HG02571 (cell line): ENCODE measurements at regions not wholly inside any gene's neighbourhood (a gene's known extent, or its start where the extent isn't known, plus 50 kb on each side); places are given as distances from the start of the nearest gene placed in this dataset.
A peak's percentile ranks its signal among the peaks of the same experiment; 100 is the strongest.

Source experiments
- ATAC-seq: cut with Tn5 transposase; IDR thresholded peaks from one replicate; pipeline ENCODE4 v1.9.1; 2021; ENCODE audit warnings: mild to moderate bottlenecking, moderate library complexity; ENCODE audit not compliant: unreplicated experiment

GRCh38 chr11:80826808-80827207 is 1386.0 kb upstream of the TENM4 start:
- no peak for ATAC-seq

- ATAC-seq = no peak
Observed at GRCh38 chr11:80822308-80822707, 1381.5 kb upstream of the TENM4 start.

GRCh38 chr11:80819271-80819670 is 1378.4 kb upstream of the TENM4 start:
- no peak for ATAC-seq

GRCh38 chr11:80816966-80817365 is 1376.1 kb upstream of the TENM4 start:
- peak; percentile 42 for ATAC-seq

- peak; percentile 31 for ATAC-seq
Observed at GRCh38 chr11:80816454-80816847, 1375.6 kb upstream of the TENM4 start.

GRCh38 chr11:80815752-80816453 is 1375.1 kb upstream of the TENM4 start:
- peak; percentile 87 for ATAC-seq

- ATAC-seq = no peak
Observed at GRCh38 chr11:80814813-80815212, 1374.0 kb upstream of the TENM4 start.

- ATAC-seq = no peak
Observed at GRCh38 chr11:80810695-80811094, 1369.9 kb upstream of the TENM4 start.

GRCh38 chr11:80798174-80798573 is 1357.3 kb upstream of the TENM4 start:
- no peak for ATAC-seq

GRCh38 chr11:80783561-80783960 is 1342.7 kb upstream of the TENM4 start:
- ATAC-seq = no peak

GRCh38 chr11:80782135-80782885 is 1341.5 kb upstream of the TENM4 start:
- ATAC-seq = no peak

- no peak for ATAC-seq
Observed at GRCh38 chr11:80779905-80780605, 1339.2 kb upstream of the TENM4 start.

- ATAC-seq = no peak
Observed at GRCh38 chr11:80778941-80779340, 1338.1 kb upstream of the TENM4 start.

GRCh38 chr11:80778432-80778831 is 1337.6 kb upstream of the TENM4 start:
- no peak for ATAC-seq

GRCh38 chr11:80773919-80774318 is 1333.1 kb upstream of the TENM4 start:
- ATAC-seq = no peak

- no peak for ATAC-seq
Observed at GRCh38 chr11:80771017-80771416, 1330.2 kb upstream of the TENM4 start.

GRCh38 chr11:80758787-80759186 is 1318.0 kb upstream of the TENM4 start:
- ATAC-seq = no peak

GRCh38 chr11:80748207-80748925 is 1307.5 kb upstream of the TENM4 start:
- ATAC-seq = no peak

- ATAC-seq = no peak
Observed at GRCh38 chr11:80746300-80746699, 1305.5 kb upstream of the TENM4 start.

GRCh38 chr11:80745416-80745815 is 1304.6 kb upstream of the TENM4 start:
- ATAC-seq = no peak

GRCh38 chr11:80733790-80734189 is 1293.0 kb upstream of the TENM4 start:
- no peak for ATAC-seq
